DMS 273 (cell line): ENCODE measurements at regions not wholly inside any gene's neighbourhood (a gene's known extent, or its start where the extent isn't known, plus 50 kb on each side); places are given as distances from the start of the nearest gene placed in this dataset.
"Not testable (repeated sequence)": the region's sequence is repeated elsewhere in the genome, so short reads cannot be mapped to it uniquely, and the experiment has no call there.

Experiments
- DNase-seq: peaks from one replicate; lab custom pipeline; 2025; ENCODE audit not compliant: unreplicated experiment; lab: John Stamatoyannopoulos, UW

- no peak for DNase-seq
Observed at GRCh38 chr12:19896534-19896933, 457.2 kb downstream of the AEBP2 start.

GRCh38 chr12:19897900-19898408, 458.7 kb downstream of the AEBP2 start:
- no peak for DNase-seq

- no peak for DNase-seq
Observed at GRCh38 chr12:19901841-19902240, 462.5 kb downstream of the AEBP2 start.

GRCh38 chr12:19904819-19905218, 463.5 kb upstream of the PDE3A start:
- DNase-seq: no peak

- no peak for DNase-seq
Observed at GRCh38 chr12:19908830-19909229, 459.5 kb upstream of the PDE3A start.

GRCh38 chr12:19909418-19909817, 458.9 kb upstream of the PDE3A start:
- no peak for DNase-seq

GRCh38 chr12:19910681-19911080, 457.7 kb upstream of the PDE3A start:
- no peak for DNase-seq

GRCh38 chr12:19912991-19913390, 455.3 kb upstream of the PDE3A start:
- no peak for DNase-seq

- DNase-seq: peak; percentile 42
Observed at GRCh38 chr12:19915392-19916195, 452.7 kb upstream of the PDE3A start.

GRCh38 chr12:19916196-19916753, 452.1 kb upstream of the PDE3A start:
- no peak for DNase-seq

- no peak for DNase-seq
Observed at GRCh38 chr12:19916974-19917373, 451.4 kb upstream of the PDE3A start.

- DNase-seq: not testable (repeated sequence)
Observed at GRCh38 chr12:19921716-19922115, 446.6 kb upstream of the PDE3A start.

GRCh38 chr12:19922717-19923116, 445.6 kb upstream of the PDE3A start:
- peak; percentile 0 for DNase-seq

- DNase-seq: no peak
Observed at GRCh38 chr12:19924360-19924759, 444.0 kb upstream of the PDE3A start.

- DNase-seq: peak; percentile 14
Observed at GRCh38 chr12:19925841-19926240, 442.5 kb upstream of the PDE3A start.

GRCh38 chr12:19926266-19926665, 442.1 kb upstream of the PDE3A start:
- no peak for DNase-seq

GRCh38 chr12:19927661-19928060, 440.7 kb upstream of the PDE3A start:
- no peak for DNase-seq

- DNase-seq: no peak
Observed at GRCh38 chr12:19932413-19932812, 435.9 kb upstream of the PDE3A start.

- no peak for DNase-seq
Observed at GRCh38 chr12:19933924-19934323, 434.4 kb upstream of the PDE3A start.

- no peak for DNase-seq
Observed at GRCh38 chr12:19937161-19937560, 431.2 kb upstream of the PDE3A start.

- no peak for DNase-seq
Observed at GRCh38 chr12:19938031-19938430, 430.3 kb upstream of the PDE3A start.

GRCh38 chr12:19938491-19938890, 429.8 kb upstream of the PDE3A start:
- no peak for DNase-seq

- no peak for DNase-seq
Observed at GRCh38 chr12:19940267-19940666, 428.1 kb upstream of the PDE3A start.
